Sciatic nerve (tissue), 2 donors: ENCODE measurements at regions not wholly inside any gene's neighbourhood (a gene's known extent, or its start where the extent isn't known, plus 50 kb on each side); places are given as distances from the start of the nearest gene placed in this dataset.
A peak's percentile ranks its signal among the peaks of the same experiment; 100 is the strongest.

Source experiments
- ATAC-seq: fragments of 200-7000 bp; cut with Tn5 transposase; one replicate; pipeline ENCODE4 v1.9.1; 2020; ENCODE audit warnings: mild to moderate bottlenecking, moderate library complexity
- DNase-seq: peaks from one replicate; pipeline ENCODE4 v3.0.0-alpha.2; 2020; ENCODE audit warnings: low spot score
- intact Hi-C: fragments of 100-400 bp; cut with DNase I; formaldehyde crosslinking; loops from one replicate; pipeline ENCODE4 v1.14.2; 2022
- donor health status: DM: no; HTN: no; CAD: no.
- donor health status: DM: no; HTN: no; CAD: no.

DNA sequence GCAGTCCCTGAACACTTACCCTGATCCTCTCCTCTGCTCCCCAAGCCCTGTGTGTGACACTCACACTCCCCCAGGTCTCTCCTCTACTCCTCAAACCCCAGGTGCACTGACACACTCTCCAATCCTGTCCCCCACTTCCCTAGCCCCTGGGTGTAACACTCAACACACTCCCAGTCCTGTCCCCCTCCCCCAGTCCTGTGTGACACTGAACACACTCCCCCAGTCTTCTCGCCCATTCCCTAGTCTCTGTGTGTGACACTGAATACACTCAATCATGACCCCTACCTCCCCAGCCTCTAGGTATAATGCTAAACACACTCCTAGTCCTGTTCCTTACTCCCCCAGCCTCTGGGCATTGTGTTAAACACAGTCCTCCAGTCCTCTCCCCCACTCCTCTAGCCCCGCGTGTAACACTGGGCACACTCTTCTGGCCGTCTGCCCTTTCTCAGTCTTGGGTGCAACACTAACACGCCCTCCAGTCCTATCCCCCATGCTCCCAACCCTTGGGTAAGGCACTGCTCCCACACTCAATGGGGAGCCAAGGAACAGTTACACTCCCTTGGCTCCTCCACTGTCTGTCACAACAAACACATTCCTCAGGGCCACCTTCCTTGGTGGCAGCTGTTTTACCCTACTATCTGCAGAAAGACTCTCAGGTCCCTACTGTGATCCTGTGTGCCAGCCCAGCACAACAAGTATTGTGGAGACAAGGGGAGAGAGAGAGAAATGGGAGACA lies 82.5 kb upstream of the PKDCC start:
- intact Hi-C loops = no loop called here
- DNase-seq (no peak), ATAC-seq (no peak)

DNA sequence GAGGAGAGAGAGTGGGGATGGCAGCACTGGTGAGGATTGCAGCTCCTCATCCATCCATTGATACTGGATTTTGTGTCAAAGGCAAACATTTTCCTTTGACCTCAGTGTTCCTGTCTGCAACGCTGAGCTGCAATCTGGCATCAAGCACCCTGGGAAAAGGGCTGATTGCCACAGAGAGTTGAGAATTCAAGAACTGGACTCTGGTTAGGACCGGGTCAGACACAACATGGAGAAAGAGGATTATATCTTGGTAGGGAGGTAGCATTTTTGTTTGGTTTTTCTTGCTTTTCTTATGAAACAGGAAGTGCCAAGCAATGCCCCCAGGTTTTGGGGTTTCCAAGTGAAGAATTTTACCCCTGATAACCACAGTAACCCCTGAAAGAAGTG lies 81.9 kb upstream of the PKDCC start:
- ATAC-seq (peak; percentile 52), DNase-seq (peak; percentile 74)
- intact Hi-C loops = no loop called here

DNA sequence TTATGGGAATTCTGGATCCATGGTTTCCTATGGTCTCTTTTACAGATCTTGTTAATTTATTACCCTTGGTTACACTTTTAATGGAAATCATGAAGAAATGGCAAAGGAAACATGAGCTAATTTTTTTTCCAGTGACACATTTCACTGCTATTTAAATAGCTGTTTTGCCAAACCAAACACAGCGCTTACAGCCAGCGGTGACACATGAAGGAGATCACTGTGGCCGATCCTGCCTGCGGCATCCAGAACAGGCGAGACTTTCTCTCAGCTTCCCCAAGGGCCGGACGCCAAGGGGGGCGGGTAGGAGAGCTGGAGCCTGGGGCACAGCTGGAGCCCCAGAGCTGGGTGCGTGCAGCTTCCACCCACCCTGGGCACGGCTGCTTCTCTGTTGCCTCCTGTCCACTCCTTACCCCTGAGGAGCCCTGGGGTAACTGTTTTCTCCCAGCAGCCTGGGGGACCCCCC lies 81.4 kb upstream of the PKDCC start:
- DNase-seq (peak; percentile 92), ATAC-seq (peak; percentile 89)
- intact Hi-C loops = no loop called here

DNA sequence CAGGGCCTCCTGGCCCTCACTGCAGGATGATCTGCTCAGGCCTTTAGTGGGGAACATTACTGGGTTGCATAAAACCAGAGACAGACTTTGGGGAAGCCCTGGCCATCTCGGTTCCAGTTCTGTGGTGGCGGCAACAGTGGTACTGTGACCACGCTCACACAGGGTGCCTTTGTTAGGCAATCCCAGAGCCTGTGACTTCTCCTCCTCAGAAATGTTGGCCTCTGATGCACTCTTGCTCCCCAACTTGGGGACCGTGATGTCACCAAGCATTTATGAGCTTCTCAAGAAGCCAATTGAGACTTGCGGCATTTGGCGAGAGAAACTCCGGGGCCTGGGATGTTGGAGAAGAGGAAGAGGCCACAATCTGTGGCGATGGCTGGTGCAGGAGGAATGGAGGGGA lies 80.9 kb upstream of the PKDCC start:
- DNase-seq (peak; percentile 78), ATAC-seq (peak; percentile 73)
- intact Hi-C loops = no loop called here

DNA sequence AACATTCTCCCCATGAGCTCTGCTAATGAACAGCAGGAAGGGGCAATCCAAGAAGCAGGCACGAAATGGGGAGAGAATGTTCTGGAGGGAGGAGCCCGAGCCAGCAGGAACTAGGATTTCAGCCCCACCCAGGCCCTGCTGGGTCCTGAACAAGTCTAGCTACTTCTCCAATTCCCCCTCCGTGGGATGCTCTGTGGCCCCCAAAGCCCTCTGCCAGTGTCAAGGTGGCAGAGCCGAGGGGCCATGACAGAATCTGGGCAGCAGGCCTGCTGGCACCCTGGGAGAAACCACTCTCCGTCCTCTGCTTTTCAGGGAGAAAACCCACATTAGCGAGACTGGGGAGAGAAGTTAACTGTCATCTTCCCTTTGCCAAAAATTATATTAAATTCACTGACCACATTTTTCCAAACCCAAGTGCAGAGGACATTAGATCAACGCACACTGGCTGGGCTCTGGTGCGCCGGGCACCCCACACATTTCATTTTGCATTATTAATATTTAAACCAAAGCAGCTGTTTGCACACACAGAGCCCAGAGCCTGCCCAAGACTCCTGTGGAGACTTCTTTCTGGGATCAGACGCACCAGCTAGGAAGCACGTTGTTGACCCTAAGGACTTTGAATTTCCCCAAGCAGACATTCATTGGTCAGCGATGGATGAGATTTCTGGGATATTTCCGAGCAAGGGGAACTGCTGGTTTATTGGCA lies 80.2 kb upstream of the PKDCC start:
- intact Hi-C loops = no loop called here
- DNase-seq = no peak
- ATAC-seq = peak; percentile 51

DNA sequence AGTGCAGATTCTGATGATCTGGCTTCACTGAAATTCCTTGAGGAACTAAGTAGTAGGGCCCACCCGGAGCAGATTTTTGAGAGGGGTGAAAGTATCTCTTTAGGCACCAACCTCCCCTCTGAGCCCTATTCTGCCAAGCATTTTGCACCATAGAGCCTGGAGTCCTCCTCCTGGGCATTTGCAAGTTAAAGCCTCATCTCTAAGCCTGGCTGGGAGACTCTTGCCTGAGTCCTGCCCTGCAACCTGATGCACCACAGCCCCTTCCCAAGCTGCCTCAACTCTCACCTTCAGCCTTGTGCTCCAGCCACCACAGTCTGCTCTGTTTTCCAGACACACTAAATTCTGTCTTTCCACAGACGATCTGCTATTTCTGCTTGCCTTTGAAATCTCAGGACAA lies 79.6 kb upstream of the PKDCC start:
- DNase-seq (no peak), ATAC-seq (no peak)
- intact Hi-C loops = no loop called here

DNA sequence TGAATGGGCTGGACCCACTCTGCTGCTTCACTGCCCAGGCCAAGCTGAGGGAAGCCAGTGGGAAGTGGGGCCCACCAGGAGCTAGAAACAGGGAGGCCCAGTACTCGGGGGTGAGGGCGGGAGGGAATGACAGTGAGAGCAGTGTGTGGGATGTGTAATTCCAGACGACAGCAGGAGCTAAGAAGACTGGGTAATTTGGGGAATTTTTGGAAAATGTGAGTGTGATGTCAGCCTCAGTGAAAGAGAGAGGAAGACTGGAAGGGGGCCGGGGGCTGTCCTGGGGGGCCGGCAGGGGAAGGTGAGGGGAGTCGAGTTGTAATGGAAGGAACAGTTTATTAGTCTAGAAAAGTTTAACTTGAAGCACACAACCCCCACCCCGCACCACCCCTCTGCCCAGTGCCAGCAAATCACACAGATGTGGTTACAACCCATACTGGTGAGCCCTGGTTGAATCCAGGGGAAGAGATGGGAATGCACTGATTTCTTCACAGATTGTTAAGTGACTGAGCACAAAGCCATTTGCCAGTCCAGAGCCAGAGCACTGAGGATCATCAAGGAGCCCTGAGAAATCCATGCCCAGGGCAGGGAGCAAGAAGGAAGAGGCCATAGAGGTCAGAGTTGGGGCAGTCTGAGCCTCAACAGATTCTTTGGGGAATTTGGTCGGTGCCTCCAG lies 76.7 kb upstream of the PKDCC start:
- ATAC-seq (no peak), DNase-seq (no peak)
- intact Hi-C loops = loop anchor here (10.0 kb wide), 1 partner anchor 74 kb away; the partner anchor contains the start of gene PKDCC

DNA sequence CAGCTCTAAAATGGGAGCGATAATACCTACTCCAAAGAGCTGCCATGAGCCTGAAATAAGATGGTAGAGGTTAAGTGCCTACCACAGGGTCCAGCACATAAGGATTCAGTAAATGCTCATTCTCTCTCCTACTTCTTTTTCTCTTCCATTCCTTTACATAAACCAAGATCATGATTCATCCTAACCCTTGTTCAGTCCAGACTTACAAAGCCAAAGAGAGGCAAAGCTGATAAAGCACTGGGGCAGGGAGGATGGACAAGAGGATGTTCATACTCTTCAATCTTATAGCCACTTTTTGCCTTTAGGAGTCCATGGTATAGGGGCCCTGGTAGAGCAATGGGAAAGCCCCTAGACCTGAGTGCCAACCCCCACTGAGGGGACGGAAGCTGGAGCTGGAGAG lies 75.6 kb upstream of the PKDCC start:
- no peak for DNase-seq
- no peak for ATAC-seq
- intact Hi-C loops = loop anchor here (10.0 kb wide), 1 partner anchor 73 kb away; the partner anchor contains the start of gene PKDCC

DNA sequence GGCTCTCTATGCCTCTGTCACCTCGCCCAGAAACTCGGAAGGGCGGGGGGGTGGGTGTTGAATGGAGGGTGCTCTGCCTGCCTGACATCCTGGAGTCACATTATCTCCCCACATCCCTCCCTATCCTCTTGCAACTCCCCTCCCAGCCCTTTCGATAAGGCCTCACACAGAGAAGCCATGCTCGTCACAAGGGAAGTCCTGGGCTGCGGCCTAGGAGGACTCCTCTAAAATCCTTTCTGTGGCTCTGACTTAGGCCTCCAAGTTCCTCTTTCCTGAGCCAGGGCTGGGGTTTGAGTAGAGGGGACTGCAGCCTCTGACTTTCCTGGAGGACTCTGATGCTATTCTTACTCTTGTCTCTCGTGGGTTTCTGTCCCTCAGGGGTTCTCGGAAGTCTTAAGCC lies 75.0 kb upstream of the PKDCC start:
- intact Hi-C loops = loop anchor here (10.0 kb wide), 1 partner anchor 72 kb away; the partner anchor contains the start of gene PKDCC
- ATAC-seq = no peak
- no peak for DNase-seq

DNA sequence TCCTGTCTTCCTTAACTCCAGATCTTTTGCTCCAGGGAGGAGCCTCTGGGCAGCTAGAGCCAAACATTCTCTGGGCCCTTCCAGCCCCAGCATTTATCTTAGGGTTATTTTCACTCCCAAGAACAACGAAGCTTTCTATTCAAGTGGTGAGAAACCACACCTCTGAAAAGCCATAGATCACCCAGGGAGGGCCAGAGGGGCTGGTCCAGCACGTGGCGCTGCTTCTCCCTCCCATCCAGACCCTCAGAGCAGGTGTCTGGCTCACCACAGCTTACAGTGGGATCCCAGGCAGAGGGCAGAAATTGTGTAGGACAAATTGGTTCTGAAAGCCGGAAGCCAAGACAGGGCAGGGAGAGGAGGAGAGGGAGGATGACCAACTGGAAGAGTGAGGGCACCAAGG lies 74.0 kb upstream of the PKDCC start:
- intact Hi-C loops = loop anchor here (10.0 kb wide), 1 partner anchor 71 kb away; the partner anchor contains the start of gene PKDCC
- ATAC-seq = no peak

DNA sequence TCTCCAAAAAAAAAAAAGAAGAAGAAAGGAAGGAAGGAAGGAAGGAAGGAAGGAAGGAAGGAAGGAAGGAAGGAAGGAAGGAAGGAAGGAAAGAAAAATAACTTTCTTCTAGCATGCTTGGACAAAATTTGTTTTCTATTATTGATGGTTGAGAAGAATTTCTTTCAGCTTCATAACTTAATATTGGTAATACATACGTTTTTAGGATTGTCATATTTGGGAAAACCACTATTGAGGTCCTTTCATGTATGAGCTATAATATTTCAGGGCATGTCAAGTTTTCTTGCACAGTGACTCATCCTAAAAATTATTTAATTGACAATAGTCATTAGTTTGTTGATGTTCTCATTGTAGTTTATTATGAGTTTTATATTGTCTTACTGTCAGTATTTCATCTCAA lies 66.4 kb upstream of the PKDCC start:
- ATAC-seq (no peak), DNase-seq (no peak)
- intact Hi-C loops = no loop called here

More for the DNA sequence above, 74.0 kb upstream of the PKDCC start:
- no peak for DNase-seq

DNA sequence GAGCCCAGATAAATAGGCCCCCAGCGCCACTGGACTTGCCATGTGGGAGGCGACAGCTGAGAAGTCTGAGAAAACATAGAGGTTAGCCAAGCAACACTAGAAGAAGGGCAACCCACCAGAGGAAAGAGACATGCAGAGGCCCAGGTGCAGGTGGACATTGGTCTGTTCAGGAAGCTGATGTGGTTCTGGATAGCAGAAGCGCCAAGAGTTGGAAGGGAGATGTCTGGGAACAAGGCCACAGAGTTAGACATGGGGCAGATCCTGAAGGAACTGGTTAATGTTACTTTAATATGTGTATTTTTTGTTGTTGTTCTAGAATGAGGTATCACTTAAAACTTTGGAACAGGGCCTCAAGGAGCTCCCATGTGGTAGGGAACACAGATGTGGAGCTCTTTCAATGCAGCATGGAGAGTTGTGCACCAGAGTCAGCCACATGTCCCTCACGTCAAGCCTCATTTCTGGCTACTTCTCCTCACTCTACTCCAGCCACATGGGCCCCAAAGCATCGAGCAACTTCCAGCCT lies 62.2 kb upstream of the PKDCC start:
- intact Hi-C loops = no loop called here
- ATAC-seq (peak; percentile 86), DNase-seq (no peak)

DNA sequence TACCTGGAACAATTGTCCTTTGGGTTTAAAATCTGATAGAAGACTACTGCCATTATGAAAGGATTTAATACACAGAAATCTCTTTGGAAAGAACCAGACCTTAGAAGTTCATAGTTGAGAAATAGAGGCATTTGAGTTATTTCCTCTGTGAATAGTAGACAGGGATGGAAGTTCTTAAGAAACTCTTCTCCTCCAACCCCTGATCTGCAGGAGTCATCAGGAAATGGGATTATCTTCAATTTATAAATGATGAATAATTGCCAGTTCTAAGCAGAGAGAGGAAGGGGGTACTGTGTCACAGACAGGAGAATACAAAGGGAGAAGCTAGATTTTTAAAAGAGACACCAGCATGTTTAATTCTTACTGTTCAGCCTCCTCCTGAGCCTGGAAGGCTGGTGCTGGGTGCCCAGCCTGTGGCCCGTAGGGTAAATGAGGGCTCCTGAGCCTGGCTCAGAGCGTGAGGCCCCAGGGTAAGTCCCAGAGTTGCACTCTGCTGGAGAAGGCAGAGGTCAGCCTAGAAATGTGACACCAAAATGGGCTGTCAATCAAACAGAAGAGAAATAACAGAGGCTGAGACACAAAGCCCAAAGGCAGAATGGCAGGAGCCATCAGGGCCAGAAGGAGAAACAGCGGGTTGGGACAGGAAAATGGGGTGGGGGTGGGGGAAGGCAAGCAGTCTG lies 58.2 kb upstream of the PKDCC start:
- intact Hi-C loops = no loop called here
- ATAC-seq = no peak
- no peak for DNase-seq

DNA sequence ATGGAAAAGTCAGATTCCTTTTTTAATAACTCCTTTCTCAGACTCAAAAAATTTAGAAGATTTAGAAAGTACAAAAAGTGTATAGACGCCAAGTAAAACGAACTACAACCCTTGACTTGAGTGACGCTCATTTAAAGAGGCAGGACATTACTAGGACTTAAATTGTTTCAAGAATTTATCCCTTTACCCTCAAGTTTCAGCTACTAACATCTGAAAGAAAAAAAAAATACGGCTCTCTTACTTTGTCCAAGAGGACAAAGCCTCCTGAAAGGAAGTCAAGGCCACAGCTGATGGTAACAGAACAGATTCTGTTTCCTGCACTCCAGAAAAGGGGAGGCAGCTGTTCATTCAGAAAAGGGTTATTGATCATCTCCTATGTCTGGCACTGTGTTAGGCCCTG lies 57.6 kb upstream of the PKDCC start:
- no peak for ATAC-seq
- intact Hi-C loops = no loop called here
- no peak for DNase-seq

DNA sequence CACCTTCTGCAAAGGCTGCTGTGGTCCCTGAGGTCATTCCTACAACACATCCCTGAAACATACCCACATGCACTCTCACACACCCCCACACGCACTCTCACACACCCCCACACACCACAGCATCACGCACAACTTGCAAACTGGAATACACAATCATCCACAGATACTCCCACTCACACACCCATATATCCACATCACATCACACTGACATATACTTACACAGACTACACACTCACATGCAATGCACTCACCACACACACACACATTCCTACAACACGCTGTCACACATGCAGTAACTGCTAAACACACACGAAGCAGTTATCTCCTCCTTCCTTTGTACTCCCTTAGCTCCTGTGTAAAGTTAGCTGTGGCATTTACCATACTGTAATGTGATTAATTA lies 57.1 kb upstream of the PKDCC start:
- intact Hi-C loops = no loop called here
- DNase-seq (no peak), ATAC-seq (no peak)

DNA sequence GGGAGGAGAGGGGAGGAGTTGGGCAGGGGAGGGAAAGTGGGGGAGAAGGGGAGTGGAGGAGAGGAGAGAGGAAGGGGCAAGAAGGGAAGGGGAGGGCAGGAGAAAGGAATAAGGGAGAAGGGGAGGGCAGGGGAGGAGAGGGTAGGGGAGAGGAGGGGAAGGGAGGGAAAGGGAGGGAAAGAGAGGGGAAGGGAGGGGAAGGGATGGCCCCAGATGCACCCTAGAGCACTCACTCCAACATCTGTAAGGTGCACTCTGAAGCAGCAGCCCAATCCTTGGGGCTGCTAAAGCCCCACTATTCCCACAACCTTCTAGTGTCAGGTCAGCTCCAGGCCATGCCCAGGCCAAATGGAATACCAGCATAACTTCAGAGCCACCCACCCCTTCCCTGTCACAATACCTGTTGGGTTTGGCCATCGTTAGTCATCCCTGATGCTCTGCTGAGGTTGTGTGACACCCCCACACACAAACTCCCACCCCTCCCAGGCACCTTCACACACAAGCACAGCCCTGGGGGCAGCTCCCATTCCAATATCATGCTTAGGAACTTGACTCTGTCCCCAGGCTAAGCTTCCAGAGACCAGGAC lies 55.7 kb upstream of the PKDCC start:
- intact Hi-C loops = no loop called here

DNA sequence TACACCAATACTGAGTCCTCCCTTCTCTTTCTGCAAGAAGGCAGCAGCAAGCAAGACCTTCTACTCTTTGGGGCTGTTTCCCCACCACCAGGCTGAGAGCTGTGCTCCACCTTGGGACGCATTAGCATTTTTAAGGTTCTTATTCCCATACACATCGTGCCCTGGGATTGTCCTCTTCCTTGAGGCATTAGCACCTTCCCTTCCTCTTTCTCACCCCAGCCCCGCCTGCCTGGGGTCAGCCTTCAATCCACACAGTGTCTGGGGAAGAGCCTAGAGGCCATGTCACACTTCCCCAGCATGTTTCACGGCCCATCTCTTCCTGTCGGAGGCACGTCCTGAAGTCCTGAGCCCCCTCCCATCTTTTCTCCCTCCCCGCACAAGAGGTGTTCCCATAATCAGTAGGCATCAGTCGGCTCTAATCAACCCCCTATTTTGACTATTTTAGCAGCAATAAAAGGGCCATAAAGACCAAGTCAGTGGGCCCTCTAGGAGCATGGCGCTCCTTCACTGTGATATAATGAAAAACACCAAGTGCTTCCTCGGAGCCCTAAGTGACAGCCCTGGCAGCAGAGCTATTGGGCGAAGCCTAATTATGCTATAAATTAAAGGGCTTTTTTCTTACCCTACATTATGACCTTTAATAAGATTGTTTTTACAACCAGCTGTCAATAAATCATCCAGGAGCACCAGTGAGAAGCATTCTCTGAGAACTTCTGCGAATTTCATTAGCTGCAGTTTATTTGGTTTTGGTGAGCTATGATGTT lies 55.0 kb upstream of the PKDCC start:
- DNase-seq = no peak
- intact Hi-C loops = no loop called here
- no peak for ATAC-seq

More for the DNA sequence above, 55.7 kb upstream of the PKDCC start:
- DNase-seq (no peak), ATAC-seq (no peak)

DNA sequence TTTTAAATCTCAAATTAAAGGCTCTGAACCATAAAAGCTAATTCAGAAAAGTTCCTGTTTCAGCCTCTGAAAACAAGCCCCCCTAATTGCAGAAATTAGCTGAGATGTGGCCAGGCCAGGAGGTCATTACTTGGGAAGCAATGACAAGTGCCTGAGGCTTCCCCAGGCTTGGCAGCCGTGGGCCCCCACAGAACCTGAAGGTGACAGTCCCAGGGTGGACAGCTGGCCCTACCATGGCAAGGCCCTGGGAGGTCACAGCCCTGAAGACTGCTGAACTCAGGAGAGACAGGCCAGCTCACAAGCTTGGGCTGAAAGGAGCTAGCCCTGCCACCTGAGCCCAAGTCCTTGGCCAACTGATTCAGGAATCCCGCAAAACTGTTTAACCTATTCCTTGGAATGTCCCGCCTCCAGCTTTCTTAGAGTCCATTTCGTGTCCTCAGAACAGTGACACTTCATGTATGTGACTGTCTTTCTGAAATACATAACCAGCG lies 54.3 kb upstream of the PKDCC start:
- intact Hi-C loops = no loop called here
- no peak for DNase-seq
- no peak for ATAC-seq
